DOHH2 (cell line): ENCODE measurements at regions not wholly inside any gene's neighbourhood (a gene's known extent, or its start where the extent isn't known, plus 50 kb on each side); places are given as distances from the start of the nearest gene placed in this dataset.

Source experiments
- EZH2phosphoT487 ChIP-seq: fragments of 200-600 bp; sonication (generic); IDR thresholded peaks from 2 replicates; pipeline ENCODE4 v1.6.1; 2017; ENCODE audit warnings: borderline replicate concordance, mild to moderate bottlenecking, antibody characterized with exemption, low read length, moderate library complexity, mixed read lengths
- TF ChIP-seq, protein P1 (sequence below): fragments of 200-600 bp; sonication (generic); IDR thresholded peaks from one replicate; pipeline ENCODE4 v1.5.1; 2014; ENCODE audit warnings: antibody characterized with exemption, mild to moderate bottlenecking, low read depth, low read length; ENCODE audit not compliant: poor library complexity, severe bottlenecking

- TF ChIP-seq, protein P1, sequence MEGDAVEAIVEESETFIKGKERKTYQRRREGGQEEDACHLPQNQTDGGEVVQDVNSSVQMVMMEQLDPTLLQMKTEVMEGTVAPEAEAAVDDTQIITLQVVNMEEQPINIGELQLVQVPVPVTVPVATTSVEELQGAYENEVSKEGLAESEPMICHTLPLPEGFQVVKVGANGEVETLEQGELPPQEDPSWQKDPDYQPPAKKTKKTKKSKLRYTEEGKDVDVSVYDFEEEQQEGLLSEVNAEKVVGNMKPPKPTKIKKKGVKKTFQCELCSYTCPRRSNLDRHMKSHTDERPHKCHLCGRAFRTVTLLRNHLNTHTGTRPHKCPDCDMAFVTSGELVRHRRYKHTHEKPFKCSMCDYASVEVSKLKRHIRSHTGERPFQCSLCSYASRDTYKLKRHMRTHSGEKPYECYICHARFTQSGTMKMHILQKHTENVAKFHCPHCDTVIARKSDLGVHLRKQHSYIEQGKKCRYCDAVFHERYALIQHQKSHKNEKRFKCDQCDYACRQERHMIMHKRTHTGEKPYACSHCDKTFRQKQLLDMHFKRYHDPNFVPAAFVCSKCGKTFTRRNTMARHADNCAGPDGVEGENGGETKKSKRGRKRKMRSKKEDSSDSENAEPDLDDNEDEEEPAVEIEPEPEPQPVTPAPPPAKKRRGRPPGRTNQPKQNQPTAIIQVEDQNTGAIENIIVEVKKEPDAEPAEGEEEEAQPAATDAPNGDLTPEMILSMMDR: peak; percentile 16
- TF ChIP-seq EZH2phosphoT487: no peak
Measured at GRCh38 chr6:156416391-156416790, 360.8 kb upstream of the ARID1B start.
